Renal cortical epithelial cell (primary cell): ENCODE measurements at regions not wholly inside any gene's neighbourhood (a gene's known extent, or its start where the extent isn't known, plus 50 kb on each side); places are given as distances from the start of the nearest gene placed in this dataset.
A peak's percentile ranks its signal among the peaks of the same experiment; 100 is the strongest.

Experiments used
- DNase-seq: peaks from one replicate; pipeline ENCODE4 v3.0.0-alpha.2; 2011; ENCODE audit warnings: low read depth

DNA sequence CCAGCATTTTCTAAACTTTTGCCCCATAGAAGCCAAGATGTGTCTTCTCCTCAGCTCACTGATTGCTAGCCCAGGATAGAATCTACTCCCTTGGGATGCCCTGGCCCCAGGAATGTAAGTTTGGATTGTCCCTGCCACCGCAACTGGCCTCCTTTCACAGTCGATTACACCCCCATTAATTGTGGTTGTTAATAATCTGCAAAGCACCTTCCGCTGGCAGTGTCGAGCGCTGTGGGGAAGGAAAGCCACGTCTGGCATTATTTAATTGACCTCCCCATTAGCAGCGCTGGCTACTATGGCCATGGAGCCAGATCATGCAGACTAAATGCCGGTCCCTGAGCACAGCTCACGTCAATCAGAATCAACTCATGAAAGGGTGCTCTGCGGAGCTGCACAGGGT lies 597.3 kb upstream of the PLXNA2 start:
- peak; percentile 77 for DNase-seq

DNA sequence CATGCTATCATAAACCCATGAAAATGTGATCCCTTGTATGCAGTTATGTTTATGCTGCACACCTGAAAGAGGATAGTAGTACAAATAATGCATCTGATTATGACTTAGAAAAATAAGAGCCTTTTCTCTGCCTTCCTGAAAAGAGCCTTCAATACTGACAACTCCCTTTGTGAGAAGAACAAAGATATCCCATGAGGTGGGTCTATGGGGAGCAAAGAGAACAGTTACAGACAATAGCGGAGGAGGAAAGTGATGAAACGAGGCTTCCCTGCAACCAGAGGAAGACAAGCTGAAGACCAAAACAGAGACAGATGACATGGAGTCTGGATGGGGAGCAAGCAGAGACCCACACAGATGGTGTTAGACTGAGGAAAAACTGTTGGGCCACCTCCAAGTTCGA lies 598.3 kb upstream of the PLXNA2 start:
- no peak for DNase-seq

GRCh38 chr1:208844158-208844557 lies 600.0 kb upstream of the PLXNA2 start:
- no peak for DNase-seq

DNA sequence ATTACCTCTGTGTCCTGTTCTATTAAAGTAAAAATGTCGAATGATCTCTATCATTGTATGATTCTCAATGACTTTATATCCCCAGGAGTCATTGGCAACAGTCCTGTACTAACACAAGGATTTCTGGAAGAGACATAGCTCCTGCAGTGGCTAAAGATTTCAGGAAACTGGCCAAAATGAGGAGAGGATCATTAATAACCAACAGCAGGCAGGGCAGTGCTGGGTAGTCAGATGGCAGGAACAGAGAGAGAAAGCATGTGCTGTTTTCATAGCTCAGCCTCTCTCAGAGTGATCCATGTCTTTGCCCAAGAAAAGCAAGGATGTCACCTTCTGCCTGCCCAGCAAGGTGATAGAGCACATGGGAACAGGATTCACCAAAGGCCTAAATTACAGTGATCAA lies 604.7 kb upstream of the PLXNA2 start:
- no peak for DNase-seq

DNA sequence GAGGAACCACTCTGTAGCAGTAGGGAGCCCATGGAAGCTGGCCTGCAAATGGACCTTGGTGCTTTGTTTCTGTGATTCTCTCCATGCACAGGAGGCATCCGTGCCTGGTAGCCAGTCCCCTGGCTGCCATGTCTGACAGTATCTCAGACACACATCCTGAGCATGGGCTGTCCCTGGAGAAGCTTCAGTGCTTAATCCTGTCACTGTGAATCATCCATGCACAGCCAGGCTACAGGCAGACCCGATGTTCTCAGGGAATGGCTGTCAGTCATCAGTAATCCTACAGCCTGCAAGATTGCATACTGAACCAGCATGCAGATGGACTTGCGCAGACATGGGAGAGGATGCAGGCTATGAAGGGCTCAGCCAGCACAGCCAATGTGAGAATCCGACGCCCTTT lies 606.3 kb upstream of the PLXNA2 start:
- no peak for DNase-seq

DNA sequence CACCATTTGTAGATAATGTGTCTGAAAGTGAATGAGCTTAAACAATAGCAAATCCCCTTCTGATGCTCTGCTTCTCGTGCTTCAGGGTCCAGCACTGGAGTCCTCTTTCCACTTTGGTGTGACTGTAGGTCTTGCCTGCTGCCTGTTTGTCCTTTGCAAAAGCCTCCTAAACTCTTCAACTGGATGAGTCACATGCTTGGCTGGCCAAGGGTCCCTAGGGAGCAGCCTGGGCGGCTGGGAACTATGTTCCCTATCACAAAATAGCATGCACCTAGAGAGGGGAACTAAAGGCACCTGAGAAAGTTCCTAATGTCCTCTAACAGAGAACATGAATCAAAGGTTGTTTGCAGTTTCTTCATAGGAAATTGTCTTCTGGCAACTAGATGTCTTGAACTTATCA lies 607.2 kb upstream of the PLXNA2 start:
- no peak for DNase-seq

DNA sequence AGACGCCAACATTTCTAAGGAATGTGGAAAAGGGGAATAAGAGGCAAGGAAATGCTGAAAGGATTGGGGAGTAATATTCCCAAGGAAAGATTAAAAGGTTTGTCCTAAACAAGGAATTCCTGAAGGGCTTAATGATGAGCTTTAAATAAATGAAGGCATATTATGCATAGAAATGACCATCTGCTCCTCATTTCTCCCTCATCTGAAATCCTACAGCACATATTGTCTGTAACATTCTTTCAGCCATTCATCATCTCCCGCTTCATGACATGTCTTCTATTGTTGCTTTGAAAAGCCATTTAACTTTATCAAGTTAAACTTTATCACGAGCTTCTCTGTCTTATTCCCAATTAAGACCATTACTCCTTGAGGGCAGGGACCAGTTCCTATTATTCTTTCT lies 608.7 kb upstream of the PLXNA2 start:
- DNase-seq = no peak

DNA sequence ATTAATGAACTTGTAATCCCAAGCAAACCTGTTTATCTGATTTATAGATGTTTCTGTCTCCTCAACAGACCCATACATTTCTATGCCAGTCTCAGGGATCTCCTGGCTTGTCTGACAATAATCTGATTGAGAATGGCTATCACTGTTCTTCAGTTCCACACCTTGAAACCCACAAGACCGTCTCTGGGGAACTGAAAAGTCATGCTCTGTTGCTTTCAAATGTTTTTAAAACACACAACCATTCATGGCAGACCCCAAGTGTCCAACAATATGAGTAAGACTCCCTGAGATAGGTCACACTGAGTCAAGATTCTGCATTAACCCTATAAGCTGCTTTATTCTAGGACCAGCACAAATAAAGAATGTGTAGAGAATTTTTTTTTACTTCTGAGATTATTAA lies 611.2 kb upstream of the PLXNA2 start:
- no peak for DNase-seq

DNA sequence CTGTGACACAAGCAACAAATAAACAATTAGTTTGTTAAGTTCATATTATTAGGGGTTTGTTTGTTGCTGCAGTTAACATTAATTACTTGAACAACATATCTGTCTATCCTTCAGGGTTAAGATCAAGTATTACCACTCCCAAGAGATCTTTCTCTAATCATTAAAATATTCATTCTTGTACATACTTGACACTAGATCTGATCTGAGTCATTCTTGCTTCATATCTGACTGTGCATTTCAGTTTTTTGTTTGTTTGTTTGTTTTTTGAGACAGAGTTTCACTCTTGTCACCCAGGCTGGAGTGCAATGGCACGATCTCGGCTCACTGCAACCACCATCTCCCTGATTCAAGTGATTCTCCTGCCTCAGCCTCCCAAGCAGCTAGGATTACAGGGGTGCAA lies 613.3 kb upstream of the PLXNA2 start:
- DNase-seq = no peak

- DNase-seq = no peak
Measured at GRCh38 chr1:208858738-208859137, 614.6 kb upstream of the PLXNA2 start.

DNA sequence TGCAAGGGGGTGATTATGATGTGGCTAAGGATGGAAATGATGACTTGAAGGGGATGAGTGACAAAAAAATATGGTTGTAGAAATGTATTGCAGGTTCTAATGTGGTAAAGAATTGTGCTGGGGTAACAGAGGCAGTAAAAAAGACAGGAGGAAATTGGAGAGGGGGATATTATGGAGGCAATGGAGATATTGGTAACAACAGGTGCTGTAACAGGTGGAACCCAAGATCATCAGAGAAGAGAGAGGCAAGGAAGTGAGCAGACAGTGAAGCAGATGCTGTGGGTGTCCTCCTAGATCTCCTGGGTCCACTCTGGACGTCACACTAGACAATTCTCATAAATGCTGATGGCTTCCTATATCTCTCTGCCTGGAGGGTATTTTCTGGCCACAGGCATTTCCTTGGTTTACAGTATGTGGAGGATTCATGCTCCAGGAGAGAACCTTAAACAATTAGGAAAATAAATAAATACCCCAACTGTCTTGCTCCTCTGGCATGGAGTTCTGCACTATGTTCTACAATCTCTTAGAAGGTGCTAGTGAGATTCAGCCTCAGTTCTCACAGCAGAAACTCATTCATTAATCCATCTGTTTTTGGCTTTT lies 620.3 kb upstream of the PLXNA2 start:
- DNase-seq = no peak

- no peak for DNase-seq
Measured at GRCh38 chr1:208866386-208866955, 622.3 kb upstream of the PLXNA2 start.

DNA sequence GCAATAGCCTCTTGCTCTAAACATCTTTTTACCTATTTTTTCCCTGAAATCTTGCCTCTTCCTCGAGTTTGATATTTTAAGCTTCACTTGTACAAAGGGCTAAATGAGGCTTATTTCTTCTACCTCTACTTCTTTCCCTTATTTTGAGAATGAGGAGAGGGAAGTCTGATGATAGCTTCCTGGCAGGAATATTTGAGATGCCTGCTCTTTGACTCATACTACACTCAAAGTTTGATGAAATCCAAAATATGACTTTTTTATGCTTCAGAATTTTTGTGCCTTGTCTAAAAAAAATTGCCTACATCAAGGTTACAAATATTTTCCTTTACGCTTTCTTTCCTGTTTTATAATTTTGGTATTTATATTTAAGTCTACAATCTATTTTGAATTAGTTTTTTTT lies 624.4 kb upstream of the PLXNA2 start:
- no peak for DNase-seq

DNA sequence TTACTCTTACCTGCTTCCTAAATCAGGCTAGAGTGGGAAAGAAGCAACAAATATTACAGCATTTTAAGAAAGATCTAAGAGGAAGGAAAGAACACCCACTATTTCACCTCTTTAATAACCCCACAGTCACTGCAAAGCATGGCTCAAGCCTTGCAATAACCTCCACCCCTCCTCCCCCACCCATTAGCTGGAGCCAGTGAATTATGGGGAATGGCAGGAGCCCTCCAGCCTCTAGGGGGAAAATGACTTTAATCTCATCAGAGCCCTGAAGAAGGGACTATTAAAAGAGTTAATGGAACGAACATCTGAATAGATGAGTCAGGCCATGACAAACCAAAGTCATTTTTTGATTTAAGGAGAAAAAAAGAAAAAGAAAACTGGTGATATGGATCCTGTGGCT lies 630.7 kb upstream of the PLXNA2 start:
- no peak for DNase-seq

DNA sequence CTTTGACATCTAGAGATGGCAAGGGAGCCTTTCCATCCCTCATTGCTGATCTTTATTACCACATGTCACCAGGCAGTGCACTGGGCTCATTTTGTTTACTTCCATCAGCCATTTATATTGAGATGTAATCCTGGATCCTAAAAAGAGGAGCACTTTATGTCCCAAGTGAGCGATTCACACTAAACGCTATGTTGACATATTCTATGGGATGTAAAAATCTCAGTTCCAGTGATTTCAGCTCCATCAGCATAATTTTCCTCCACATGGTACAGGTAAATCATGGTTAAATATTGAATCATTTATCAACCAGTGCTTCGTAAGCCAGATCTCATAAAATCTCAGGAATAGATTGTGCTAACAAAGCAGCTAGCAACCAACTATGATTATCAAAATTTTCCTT lies 634.8 kb upstream of the PLXNA2 start:
- no peak for DNase-seq

DNA sequence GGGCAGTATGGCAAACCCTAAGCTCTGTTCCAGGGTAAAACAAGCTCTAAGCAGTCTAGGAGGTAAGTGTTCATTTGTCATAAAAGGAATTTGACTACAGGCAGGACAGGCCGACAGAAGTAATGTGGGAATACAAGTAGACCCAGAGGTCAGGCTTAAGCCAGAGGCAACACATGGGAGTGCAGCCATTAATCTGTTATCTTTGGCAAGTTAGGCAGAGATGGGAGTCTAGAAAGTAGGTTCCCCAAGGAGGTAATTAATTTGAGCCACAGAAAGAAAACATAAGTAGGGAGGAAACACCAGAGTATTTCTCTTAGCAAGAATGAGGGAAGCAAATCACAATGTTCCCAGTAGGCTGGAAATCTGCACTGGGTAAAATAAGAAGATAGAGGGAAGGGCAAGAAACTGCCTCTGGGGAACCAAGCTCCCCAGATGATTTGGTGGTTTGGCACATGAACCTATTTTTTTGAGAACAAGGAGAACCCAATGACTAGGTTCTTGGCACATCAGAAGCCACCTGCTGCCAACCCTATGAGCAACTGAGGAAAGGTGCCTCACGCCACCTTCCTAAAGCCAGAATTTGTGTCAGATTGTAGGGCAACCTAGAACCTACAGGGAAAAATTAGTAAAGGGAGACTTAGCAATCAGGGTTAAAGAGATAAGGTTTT lies 636.4 kb upstream of the PLXNA2 start:
- DNase-seq = peak; percentile 22

- DNase-seq = peak; percentile 38
Measured at GRCh38 chr1:208885060-208885459, 640.9 kb upstream of the PLXNA2 start.

DNA sequence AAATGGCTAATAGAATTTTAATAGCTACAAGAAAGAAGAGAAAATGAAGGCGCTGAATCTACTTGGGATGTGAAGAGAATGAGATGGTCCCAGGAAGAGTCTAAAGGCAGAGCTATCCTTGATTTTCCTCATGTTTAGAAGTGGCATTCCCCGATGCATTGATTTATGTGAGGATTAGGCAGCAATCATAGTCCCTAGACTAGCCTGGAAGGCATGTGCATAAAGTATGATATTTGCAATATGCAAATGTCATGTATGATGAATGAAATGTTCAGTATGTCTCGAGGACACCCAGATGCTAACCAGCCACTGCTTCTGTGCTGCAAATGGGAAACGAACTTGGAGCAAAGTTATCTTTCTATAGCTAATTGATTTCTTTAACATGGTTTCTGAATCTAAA lies 641.5 kb upstream of the PLXNA2 start:
- no peak for DNase-seq

GRCh38 chr1:208888376-208888775 lies 644.2 kb upstream of the PLXNA2 start:
- DNase-seq = peak; percentile 4

- DNase-seq = no peak
Measured at GRCh38 chr1:208892147-208892546, 648.0 kb upstream of the PLXNA2 start.

DNA sequence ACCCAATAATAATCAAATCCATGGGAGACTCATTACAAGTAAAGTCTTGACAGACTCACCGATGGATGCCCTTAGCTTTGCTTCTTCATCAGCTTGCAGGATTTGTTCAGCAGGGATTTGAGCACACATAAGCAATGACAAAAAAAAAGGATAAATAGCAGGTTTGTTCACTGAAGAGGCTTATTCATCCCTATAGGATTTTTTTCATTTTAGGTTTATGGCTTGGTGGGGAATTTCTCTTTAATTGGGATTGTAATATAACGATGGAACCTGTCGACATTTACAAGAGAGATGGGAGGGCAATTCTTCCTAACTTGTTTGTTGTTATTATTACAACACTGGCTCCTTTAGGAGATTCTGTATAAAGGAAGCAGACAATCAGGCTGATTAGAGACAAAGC lies 649.1 kb upstream of the PLXNA2 start:
- no peak for DNase-seq

DNA sequence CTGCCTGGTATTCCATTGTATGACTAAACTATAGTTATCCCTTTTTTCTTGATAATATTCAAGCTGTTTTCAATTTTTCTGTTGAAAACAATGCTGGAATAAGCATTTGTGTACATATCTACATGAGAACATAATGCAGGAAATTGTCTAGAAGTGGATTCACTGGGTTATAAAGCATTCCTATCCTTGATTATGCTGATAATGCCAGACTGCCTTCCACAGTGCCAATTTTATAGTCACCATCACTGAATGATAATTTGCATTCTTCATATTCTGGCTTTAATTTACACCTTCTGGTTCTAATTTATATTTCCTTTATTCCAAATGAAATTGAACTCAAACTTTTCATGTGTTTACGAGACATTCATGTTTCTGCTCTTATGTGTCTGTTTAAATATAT lies 651.0 kb upstream of the PLXNA2 start:
- DNase-seq = no peak

GRCh38 chr1:208895820-208896219 lies 651.6 kb upstream of the PLXNA2 start:
- no peak for DNase-seq

- no peak for DNase-seq
Measured at GRCh38 chr1:208896768-208897167, 652.6 kb upstream of the PLXNA2 start.
